ENCODE measurements at regions not wholly inside any gene's neighbourhood (a gene's known extent, or its start where the extent isn't known, plus 50 kb on each side); places are given as distances from the start of the nearest gene placed in this dataset.

DNA sequence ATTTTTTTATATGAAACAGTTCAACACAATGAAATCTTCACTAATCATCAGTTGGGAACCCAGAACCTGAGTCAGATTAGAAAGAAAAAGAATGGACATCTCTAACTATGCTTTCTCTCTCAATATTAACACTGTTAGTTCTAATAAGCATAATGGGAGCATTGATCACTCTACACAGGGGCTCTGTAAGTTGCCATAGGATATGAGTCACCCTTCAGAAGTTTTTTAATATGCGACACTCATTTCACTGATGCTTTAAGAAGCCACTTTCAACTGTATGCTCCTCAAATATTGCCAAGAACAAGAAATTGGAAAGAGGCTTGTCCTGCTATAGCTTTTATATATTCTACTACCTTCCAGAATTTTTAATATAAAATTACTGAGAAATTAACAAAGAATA lies 187.0 kb downstream of the AASDH start:
- no peak for DNase-seq

- DNase-seq = no peak
Measured at GRCh38 chr4:56198265-56198664, 189.0 kb downstream of the AASDH start.

DNA sequence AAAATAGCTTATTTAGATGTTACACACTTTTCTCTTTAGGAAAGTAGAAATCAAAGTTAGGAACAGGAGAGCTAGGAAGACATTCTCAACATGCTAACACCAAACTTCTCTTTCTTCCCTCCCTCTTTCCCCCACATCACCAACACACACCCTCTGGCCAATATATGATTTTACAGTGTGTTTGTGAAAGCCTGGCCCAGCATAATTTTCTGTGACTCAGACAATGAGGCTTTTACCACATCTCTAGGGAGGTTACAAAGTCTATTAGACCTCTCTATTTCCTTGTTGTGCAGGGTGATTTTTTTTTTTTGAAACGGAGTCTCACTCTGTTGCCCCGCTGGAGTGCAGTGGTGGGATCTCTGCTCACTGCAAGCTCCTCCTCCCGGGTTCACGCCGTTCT lies 189.9 kb downstream of the AASDH start:
- no peak for DNase-seq

GRCh38 chr4:56195025-56195424 lies 192.3 kb downstream of the AASDH start:
- DNase-seq = no peak

DNA sequence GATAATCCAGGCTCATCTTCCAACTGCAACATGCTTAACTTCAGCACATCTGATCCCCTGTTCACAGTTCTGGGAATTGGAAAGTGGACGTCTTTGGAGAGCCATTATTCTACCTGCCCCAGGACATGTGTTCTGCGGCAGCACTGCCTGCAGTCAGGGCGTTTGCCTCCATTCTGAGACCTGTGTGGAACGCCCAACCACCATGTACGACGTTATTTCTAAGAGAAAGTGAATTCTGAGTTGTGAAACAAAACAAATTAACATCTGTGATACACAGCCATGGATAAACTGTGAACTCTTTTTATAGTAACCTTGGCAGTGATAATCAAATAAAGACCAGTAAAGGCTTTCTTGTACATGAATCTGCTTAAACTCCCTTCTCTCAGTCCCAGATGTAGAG lies 195.8 kb downstream of the AASDH start:
- no peak for DNase-seq

DNA sequence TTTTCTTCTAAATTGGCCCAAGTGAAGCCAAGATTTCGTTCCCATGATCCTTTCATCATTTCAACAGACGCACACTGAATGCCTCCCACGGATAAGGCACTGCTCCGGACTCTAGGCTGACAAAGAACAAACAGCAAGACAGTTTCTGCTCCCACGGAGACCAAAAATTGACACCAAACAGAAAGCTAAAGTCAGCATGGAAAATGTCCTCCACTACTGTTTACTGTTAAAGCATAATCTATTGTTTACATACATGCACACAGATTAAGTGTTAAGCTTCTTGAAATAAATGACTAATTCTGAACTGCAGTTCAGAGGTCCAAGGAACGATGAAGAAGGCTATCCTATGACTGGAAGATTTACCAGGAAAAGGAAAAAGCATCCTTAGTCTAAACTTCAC lies 199.6 kb downstream of the AASDH start:
- DNase-seq = no peak

DNA sequence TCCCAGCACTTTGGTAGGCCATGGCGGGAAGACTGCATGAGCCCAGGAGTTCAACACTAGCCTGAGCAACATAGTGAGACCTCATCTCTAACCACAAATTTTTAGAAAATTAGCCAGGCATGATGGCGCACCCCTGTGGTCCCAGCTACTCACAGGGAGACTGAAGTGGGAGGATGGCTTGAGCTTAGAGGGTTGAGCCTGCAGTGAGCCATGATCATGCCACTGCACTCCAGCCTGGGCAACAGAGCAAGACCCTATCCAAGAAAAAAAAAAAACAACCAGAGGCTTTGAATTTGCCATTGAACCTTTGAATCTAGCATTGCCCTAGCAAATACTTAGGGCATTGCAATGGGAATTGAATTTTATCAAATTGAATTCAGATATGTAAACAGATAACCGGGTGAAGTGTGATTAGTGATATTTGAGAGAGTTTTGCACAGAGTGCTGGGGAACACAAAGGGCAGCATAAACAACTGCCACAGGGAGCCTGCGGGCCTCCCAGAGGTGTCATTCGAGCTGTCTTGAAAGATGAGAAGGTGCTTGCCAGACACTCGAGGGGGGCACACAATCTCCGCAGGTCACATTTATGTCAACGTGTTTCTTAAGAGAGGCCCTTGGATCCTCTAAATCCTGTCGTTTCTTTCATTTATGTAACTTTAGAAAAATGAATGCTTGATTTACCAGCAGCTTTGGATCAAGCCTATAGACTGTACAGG lies 200.3 kb downstream of the AASDH start:
- no peak for DNase-seq

DNA sequence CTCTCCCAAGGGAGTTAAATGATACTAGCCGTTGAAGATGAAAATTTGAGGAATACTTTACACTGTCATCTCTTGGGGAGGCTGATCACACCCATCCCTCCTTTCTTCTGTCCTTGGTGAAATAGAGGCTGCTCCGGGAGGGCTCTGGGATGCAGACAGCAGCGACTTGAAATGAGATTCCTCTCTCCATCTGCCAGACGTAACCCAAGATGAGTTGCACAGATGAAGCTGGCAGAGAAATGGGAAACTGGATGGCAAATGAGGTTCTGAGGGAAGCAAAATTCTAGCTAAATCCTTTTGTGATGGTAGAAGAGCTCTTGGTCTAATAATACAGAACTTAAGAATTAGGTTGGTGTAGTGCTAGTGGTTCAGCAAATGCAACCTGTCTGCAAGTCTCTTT lies 201.4 kb downstream of the AASDH start:
- DNase-seq = no peak

- DNase-seq = no peak
Measured at GRCh38 chr4:56184214-56184613, 203.1 kb downstream of the AASDH start.

DNA sequence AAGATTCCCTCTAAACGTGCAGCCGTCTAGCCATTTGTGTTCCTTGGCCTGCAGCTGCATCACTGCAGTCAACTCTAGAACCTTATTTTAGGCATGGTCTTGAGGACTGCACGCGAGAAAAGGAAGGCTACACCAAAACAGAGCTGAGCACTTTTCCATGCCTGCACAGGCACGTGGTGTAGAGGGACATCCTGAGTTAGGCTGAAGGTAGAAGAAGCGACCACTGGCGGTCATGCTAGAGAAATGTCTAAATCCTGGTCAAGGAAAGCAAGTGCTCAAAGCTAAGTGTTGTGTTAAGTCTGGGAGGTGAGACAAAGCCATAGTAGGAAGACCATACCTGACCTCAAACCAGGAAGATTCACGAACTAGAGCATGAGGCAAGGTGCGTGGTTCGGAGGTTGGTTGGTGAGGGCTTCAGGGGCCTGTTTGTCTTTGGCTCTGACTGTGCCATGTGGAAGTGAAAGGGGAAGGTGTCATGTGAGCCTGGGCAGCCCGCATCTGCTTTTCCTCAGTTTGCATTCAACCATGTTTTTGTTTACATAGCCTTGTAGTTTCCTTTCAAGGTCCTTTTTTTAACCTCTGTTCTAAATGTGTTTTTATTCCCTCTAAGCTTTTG lies 203.8 kb downstream of the AASDH start:
- no peak for DNase-seq

DNA sequence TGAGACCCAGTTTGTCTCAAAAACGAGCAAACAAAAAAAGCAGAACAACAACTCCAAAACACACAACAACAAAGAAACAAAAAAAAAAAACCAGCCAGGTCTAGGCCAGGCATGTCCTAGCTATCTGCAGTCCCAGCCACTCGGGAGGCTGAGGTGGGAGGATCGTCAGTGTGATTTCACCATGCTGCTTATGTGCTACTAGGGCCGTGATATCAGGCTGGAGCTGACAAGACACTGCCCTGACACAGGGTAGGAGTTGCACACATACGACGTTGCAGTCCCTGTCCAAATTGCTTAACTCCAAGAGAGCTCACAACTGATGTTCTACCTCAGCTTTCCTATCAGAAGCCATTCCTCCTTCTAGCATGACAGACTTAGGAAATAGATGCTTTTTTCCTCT lies 204.9 kb downstream of the AASDH start:
- no peak for DNase-seq

- no peak for DNase-seq
Measured at GRCh38 chr4:56181140-56181953, 205.9 kb downstream of the AASDH start.

DNA sequence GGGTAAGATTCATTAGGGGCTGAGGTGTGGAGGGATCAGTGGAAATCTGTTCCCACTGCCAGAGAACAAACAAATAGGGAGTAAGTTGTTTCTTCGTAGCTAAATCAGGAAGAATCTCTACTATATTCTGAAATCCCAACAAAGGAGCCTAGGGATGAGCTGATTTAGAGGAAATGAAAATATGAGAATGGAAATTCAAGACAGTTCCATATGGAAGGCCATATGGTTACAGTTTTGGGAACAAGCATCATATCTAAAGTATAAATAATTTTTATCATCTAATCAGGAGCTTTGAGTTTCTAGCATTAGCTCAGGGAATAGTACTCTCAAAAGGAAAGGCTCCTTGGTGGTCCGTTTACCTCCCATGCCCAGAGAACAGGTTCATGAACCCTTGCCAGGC lies 218.2 kb downstream of the AASDH start:
- DNase-seq = no peak

DNA sequence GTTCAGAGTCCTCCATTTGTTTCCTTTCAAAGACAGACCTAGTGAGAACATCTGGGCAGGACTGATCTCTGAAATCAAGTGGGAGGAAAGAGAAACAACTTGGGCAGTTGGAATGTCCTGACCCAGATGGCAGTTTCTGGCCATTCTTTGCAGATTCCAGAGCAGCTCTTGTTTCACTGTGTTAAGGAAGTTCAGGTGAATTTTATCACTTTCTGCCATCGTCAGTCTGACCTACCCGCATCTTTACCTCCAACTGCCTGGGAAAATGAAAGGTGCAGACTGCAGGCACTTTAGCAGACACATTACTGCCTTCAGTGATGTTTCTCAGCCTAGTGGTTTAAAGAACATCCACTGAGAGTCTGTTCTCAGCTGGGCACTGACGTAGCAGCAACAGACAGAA lies 216.2 kb downstream of the CEP135 start:
- DNase-seq = no peak

DNA sequence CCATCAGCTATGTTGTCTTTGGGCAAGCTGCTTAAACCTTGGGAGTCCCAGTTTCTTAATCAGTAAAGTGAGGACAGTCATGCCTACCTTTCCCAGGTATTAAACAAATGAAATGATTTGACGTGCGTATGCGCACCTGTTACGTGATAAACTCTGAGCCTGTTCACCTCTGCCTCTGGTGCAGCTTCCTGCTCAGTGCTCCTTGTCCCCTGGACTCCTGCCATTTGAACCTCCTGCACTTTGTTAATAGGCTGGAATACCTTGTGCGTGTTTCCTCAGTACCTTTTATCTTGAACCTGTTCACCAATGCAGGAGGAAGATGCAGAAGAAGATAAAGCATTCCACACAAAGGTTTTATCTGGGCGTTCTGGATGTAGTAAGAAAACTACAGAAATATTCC lies 211.9 kb downstream of the CEP135 start:
- no peak for DNase-seq

- no peak for DNase-seq
Measured at GRCh38 chr4:56158483-56158882, 209.7 kb downstream of the CEP135 start.

- DNase-seq = no peak
Measured at GRCh38 chr4:56156141-56156540, 207.4 kb downstream of the CEP135 start.

DNA sequence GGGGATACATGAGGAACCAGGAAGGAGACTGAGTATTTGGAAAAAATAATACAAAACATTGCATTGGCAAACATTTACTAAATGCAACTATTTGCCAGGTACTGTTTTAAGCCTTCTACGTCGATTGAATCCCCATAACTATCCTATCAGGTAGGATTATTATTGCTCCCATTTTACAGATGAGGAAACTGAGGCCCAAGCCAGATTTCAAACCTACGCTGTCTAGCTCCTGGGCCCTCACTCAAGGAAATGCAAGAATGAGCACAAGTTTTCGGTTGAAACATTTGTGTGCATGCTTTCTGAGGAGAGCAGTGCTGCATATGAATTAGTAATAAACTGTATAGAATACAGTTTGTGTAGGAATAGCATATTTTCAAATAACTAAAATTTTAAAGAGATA lies 206.7 kb downstream of the CEP135 start:
- no peak for DNase-seq

GRCh38 chr4:56149591-56149990 lies 200.8 kb downstream of the CEP135 start:
- no peak for DNase-seq

DNA sequence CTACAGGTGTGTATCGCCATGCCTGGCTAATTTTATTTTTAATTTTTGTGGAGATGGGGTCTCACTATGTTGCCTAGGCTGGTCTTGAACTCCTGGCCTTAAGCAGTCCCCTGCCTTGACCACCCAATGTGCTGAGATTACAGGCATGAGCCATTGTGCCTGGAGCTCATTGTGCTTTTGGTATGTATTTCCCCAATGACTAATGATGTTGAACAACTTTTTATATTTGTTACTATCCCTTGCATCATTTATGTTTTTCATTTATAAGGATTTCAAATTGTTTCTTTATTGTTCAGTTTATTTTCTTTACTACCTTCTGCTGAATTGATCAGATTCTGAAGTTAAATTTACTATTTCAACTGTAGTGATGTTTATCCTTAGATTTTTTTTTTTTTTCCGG lies 199.7 kb downstream of the CEP135 start:
- no peak for DNase-seq

DNA sequence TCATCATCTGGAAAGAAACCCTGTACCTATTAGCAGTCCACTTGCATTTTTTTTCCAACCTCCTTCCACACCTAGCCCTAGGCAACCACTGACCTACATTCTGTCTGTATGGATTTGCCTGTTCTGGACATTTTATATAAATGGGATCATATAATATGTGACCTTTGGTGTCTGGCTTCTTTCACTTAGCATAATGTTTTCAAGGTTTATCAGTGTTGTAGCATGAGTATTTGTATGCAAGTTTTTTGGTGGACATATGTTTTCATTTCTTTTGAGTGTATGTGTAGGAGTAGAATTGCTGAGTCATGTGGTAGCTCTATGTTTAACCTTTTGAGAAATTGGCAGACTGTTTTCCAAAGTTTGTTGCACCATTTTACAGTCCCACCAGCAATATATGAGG lies 198.6 kb downstream of the CEP135 start:
- DNase-seq = no peak

DNA sequence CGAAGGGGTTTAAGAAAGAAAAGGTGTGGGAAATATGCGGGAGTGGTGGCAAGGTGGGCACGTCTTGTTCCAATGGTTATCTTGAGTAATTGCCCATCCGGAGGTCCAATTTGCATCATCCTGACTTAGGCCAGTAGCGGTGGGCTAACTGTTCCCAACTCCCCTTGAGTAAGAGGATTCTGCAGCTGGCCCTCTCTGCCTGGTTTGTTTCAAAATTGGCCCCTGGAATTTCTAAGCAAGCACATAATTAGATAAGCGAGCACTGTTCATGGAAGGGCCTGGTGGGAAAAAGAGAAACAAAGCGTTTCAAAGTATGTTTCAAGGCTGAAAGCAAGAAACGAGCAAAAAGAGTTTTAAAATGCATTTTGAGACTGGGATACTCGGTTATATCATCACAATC lies 198.2 kb downstream of the CEP135 start:
- DNase-seq = no peak

- no peak for DNase-seq
Measured at GRCh38 chr4:56142088-56142487, 193.3 kb downstream of the CEP135 start.

DNA sequence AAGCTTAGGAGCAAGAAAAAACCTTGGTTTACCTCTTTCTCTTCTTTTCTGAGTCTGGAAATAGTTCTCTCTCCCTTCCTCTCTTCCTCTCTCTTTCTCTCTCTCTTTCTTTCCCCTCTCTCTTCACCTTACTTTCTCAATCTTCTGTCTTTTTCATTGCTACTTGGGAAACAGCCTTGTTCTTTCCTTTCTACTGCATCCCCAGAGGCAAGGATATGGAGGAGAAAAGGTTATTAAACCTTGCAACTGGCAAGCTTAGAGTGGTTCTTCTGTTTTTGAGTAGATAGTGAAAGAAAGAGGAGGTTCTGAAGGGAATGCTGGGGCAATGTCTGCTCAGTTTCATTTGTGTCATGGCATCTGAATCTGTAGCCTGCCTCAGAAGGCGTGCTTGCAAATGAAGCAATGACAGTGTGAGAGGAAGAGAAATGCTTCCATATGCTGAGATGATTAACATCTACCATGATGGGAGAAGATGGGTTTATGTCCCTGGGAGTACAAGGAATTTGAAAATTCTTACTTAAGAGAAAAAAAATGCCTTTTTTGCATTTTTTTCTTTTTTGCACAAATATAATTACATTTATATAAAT lies 190.6 kb downstream of the CEP135 start:
- DNase-seq = no peak

All from NCI-H345 (cell line).